Right atrium auricular region (tissue), 2 donors: ENCODE measurements at regions not wholly inside any gene's neighbourhood (a gene's known extent, or its start where the extent isn't known, plus 50 kb on each side); places are given as distances from the start of the nearest gene placed in this dataset.

Experiments used
- DNase-seq: peaks from one replicate; pipeline ENCODE4 v3.0.0-alpha.2; 2019; ENCODE audit warnings: low spot score
- H3K27ac ChIP-seq, 2 donors: fragments of 200-600 bp; sonication (generic); 1 replicate in 1 of 2; 2 replicates in 1 of 2; pipeline ENCODE4 v1.5.1; 2016 to 2019
- H3K27me3 ChIP-seq, 2 donors: fragments of 200-600 bp; sonication (generic); one replicate each; pipeline versions ENCODE4 v1.5.1 to v1.6.0; 2017 to 2019
- H3K36me3 ChIP-seq: fragments of 200-600 bp; sonication (generic); one replicate; pipeline ENCODE4 v1.5.1; 2016
- H3K4me1 ChIP-seq, 2 donors: fragments of 200-600 bp; sonication (generic); one replicate each; pipeline versions ENCODE4 v1.5.1 to v1.6.0; 2017 to 2019
- H3K4me3 ChIP-seq, 2 donors: fragments of 200-600 bp; sonication (generic); 1 replicate in 1 of 2; 2 replicates in 1 of 2; pipeline ENCODE4 v1.5.1; 2017 to 2019; ENCODE audit warnings: mild to moderate bottlenecking in 1 of 2, moderate library complexity in 1 of 2
- H3K9me3 ChIP-seq, 2 donors: fragments of 200-600 bp; sonication (generic); one replicate each; pipeline ENCODE4 v1.5.1; 2019
- CTCF ChIP-seq, 2 donors: fragments of 200-600 bp; sonication (generic); IDR thresholded peaks; one replicate each; pipeline ENCODE4 v1.5.1; 2019; ENCODE audit warnings: antibody characterized with exemption in 2 of 2

- Histone ChIP-seq H3K27ac (no peak overlapping the region), H3K9me3 (peaks cover 0 to 10% of the 10 kb centered on the region in 2 donors), H3K4me1 (no peaks in the 10 kb centered on the region), H3K36me3 (no peaks in the 10 kb centered on the region), H3K4me3 (no peak overlapping the region), H3K27me3 (no peaks in the 10 kb centered on the region)
- no peak for TF ChIP-seq CTCF (IDR thresholded peaks at IDR 0.05)
- DNase-seq: no peak
Observed at GRCh38 chr14:96150214-96150613, 54.4 kb upstream of the BDKRB2 start.

DNA sequence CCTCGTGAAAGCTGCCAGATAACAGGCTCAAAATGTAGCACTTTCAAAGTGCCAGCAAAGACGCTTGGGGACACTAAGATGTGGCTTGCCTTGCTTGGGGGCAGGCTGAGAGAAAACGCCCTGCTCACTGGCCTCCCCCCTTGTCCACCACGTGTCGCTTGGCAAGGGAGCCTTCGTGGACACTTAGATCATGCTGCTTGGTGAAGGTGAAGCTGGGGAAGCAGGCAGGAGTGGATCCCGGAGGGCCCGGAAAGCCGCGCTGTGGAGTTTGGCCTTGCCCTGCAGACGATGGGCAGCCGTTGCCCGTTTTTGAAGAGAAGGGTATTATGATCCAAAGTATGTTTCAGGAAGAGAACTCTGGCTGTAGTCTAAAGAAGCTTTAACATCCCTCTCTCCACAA is 53.4 kb upstream of the BDKRB2 start:
- no peak overlapping the region for H3K27ac ChIP-seq
- H3K9me3 ChIP-seq: peaks cover 0 to 10% of the 10 kb centered on the region in 2 donors
- no peaks in the 10 kb centered on the region for H3K36me3 ChIP-seq
- H3K4me3 ChIP-seq: no peak overlapping the region
- TF ChIP-seq CTCF (IDR thresholded peaks at IDR 0.05): no peak
- H3K4me1 ChIP-seq: no peaks in the 10 kb centered on the region
- no peaks in the 10 kb centered on the region for H3K27me3 ChIP-seq
- no peak for DNase-seq

- Histone ChIP-seq H3K9me3 (peaks cover 0 to 6% of the 10 kb centered on the region in 2 donors), H3K4me3 (no peak overlapping the region), H3K36me3 (no peaks in the 10 kb centered on the region), H3K4me1 (no peaks in the 10 kb centered on the region), H3K27me3 (no peaks in the 10 kb centered on the region), H3K27ac (no peak overlapping the region)
- no peak for TF ChIP-seq CTCF (IDR thresholded peaks at IDR 0.05)
- DNase-seq: no peak
Observed at GRCh38 chr14:96153003-96153402, 51.6 kb upstream of the BDKRB2 start.
